Stomach (tissue), 8 donors: ENCODE measurements at regions not wholly inside any gene's neighbourhood (a gene's known extent, or its start where the extent isn't known, plus 50 kb on each side); places are given as distances from the start of the nearest gene placed in this dataset.

ENCODE experiments used
- DNase-seq, 2 donors: peaks; one replicate each; pipeline versions ENCODE4 v3.0.0 to v3.0.0-alpha.2; 2013 to 2019
- H3K27ac ChIP-seq, 5 donors: fragments of 200-600 bp in 4 of 5; sonication (generic) in 4 of 5; one replicate each; pipeline ENCODE4 v1.5.1; 2013 to 2019; ENCODE audit warnings: mild to moderate bottlenecking in 1 of 5, moderate library complexity in 1 of 5
- H3K27me3 ChIP-seq, 3 donors: fragments of 200-600 bp; sonication (generic); one replicate each; pipeline ENCODE4 v1.5.1; 2017 to 2019; ENCODE audit warnings: mixed run types in 1 of 3
- H3K36me3 ChIP-seq, 4 donors: fragments of 200-600 bp; sonication (generic); 1 replicate in 3 of 4; 2 replicates in 1 of 4; pipeline ENCODE4 v1.5.1; 2016 to 2019
- H3K4me1 ChIP-seq, 4 donors: fragments of 200-600 bp; sonication (generic); one replicate each; pipeline ENCODE4 v1.5.1; 2016 to 2019
- H3K4me3 ChIP-seq, 4 donors: fragments of 200-600 bp; sonication (generic) in 3 of 4; one replicate each; pipeline ENCODE4 v1.5.1; 2016 to 2019; ENCODE audit warnings: mild to moderate bottlenecking in 1 of 4
- H3K9me3 ChIP-seq, 4 donors: fragments of 200-600 bp; sonication (generic); one replicate each; pipeline ENCODE4 v1.5.1; 2016 to 2019
- EP300 ChIP-seq: sonication (generic); formaldehyde crosslinking; IDR thresholded peaks from one replicate; pipeline ENCODE4 v1.6.1; 2017; ENCODE audit warnings: antibody characterized with exemption
- POLR2A ChIP-seq, 4 donors: fragments of 450-650 bp; IDR thresholded peaks; one replicate each; pipeline ENCODE4 v1.6.1; 2016; ENCODE audit warnings: antibody characterized with exemption in 4 of 4, control low read depth in 2 of 4, mild to moderate bottlenecking in 1 of 4, moderate library complexity in 1 of 4
- POLR2AphosphoS5 ChIP-seq, 3 donors: sonication (generic); formaldehyde crosslinking; IDR thresholded peaks; one replicate each; pipeline ENCODE4 v1.6.1; 2016; ENCODE audit warnings: antibody characterized with exemption in 3 of 3
- WGBS, 5 donors: extraction: QIAGEN DNeasy Blood & Tissue Kit in 3 of 5; methylation state at CpG; one replicate each; pipeline versions ENCODE4 v1.1.5 to v1.1.7; 2013 to 2018; 5-methylcytosine and 5-hydroxymethylcytosine counted together
- intact Hi-C: fragments of 100-400 bp; cut with DNase I; formaldehyde crosslinking; loops from one replicate; pipeline ENCODE4 v1.15.1; 2023; ENCODE audit warnings: low total_unique reads
- TF ChIP-seq, protein P1 (sequence below), 7 experiments: fragments of 450-650 bp in 4 of 7; fragments of 200-600 bp in 3 of 7; sonication (generic) in 3 of 7; IDR thresholded peaks; one replicate each; pipeline ENCODE4 v1.5.1; 2016 to 2019; ENCODE audit warnings: antibody characterized with exemption in 7 of 7, control low read depth in 2 of 7, mild to moderate bottlenecking in 1 of 7
- donor health status: healthy with polysubstance abuse.
- donor health status: Bipolar disorder and iron deficiency.
- donor health status: healthy.

GRCh38 chr2:367246-367645 lies 79.4 kb upstream of the ALKAL2 start:
- 73 to 90% (median 85%) methylated on average over 6 of the region's 6 CpGs for WGBS, 5 donors
- H3K27ac ChIP-seq: no peak overlapping the region
- peaks cover 0 to 9% (median 4%) of the 10 kb centered on the region in 4 donors for H3K9me3 ChIP-seq
- no peak overlapping the region for H3K4me3 ChIP-seq
- intact Hi-C loops: no loop called here
- H3K4me1 ChIP-seq: no peaks in the 10 kb centered on the region
- TF ChIP-seq POLR2A (IDR thresholded peaks at IDR 0.05): no peak
- no peak for TF ChIP-seq POLR2AphosphoS5 (IDR thresholded peaks at IDR 0.05)
- no peak for TF ChIP-seq EP300
- TF ChIP-seq, protein P1, sequence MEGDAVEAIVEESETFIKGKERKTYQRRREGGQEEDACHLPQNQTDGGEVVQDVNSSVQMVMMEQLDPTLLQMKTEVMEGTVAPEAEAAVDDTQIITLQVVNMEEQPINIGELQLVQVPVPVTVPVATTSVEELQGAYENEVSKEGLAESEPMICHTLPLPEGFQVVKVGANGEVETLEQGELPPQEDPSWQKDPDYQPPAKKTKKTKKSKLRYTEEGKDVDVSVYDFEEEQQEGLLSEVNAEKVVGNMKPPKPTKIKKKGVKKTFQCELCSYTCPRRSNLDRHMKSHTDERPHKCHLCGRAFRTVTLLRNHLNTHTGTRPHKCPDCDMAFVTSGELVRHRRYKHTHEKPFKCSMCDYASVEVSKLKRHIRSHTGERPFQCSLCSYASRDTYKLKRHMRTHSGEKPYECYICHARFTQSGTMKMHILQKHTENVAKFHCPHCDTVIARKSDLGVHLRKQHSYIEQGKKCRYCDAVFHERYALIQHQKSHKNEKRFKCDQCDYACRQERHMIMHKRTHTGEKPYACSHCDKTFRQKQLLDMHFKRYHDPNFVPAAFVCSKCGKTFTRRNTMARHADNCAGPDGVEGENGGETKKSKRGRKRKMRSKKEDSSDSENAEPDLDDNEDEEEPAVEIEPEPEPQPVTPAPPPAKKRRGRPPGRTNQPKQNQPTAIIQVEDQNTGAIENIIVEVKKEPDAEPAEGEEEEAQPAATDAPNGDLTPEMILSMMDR (IDR thresholded peaks at IDR 0.05): no peak
- no peaks in the 10 kb centered on the region for H3K27me3 ChIP-seq
- no peaks in the 10 kb centered on the region for H3K36me3 ChIP-seq
- DNase-seq: no peak

DNA sequence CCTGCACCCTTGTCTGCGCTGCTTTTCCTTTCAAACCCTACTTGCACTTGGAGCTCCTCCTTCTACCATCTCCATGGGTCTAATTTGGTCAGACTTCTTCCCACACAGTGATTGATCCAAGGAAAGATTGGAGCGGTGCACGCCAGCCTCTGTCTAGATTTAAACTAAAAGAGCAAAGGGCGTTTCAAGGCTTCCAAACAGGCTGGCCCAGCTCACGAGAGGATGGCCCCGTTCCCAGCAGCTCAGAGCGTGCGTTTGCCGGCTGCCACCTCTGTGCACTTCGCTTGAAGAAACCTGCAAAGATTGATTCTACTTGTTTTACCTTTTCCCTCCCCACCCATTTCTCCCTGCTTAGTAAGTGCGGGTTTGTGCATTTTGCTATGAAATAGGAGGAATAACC lies 78.8 kb upstream of the ALKAL2 start:
- no peak overlapping the region for H3K4me3 ChIP-seq
- H3K9me3 ChIP-seq: peaks cover 0 to 13% (median 4%) of the 10 kb centered on the region in 4 donors
- 68 to 80% (median 75%) methylated on average over 11 of the region's 11 CpGs for WGBS, 5 donors
- no peaks in the 10 kb centered on the region for H3K36me3 ChIP-seq
- no peaks in the 10 kb centered on the region for H3K4me1 ChIP-seq
- no peak for TF ChIP-seq POLR2AphosphoS5 (IDR thresholded peaks at IDR 0.05)
- no peak for TF ChIP-seq POLR2A (IDR thresholded peaks at IDR 0.05)
- no peak for TF ChIP-seq EP300
- TF ChIP-seq, protein P1 (IDR thresholded peaks at IDR 0.05): no peak
- H3K27ac ChIP-seq: no peak overlapping the region
- no peak for DNase-seq
- H3K27me3 ChIP-seq: no peaks in the 10 kb centered on the region
- intact Hi-C loops: no loop called here

GRCh38 chr2:365367-366275 lies 77.7 kb upstream of the ALKAL2 start:
- no peak overlapping the region for H3K4me3 ChIP-seq
- WGBS, 5 donors: 84 to 91% (median 88%) methylated on average over 28 of the region's 28 CpGs
- intact Hi-C loops: no loop called here
- TF ChIP-seq, protein P1 (IDR thresholded peaks at IDR 0.05): no peak
- DNase-seq: no peak
- no peak overlapping the region for H3K27ac ChIP-seq
- H3K9me3 ChIP-seq: peaks cover 0 to 11% (median 2%) of the 10 kb centered on the region in 4 donors
- no peaks in the 10 kb centered on the region for H3K36me3 ChIP-seq
- H3K4me1 ChIP-seq: no peaks in the 10 kb centered on the region
- H3K27me3 ChIP-seq: no peaks in the 10 kb centered on the region

DNA sequence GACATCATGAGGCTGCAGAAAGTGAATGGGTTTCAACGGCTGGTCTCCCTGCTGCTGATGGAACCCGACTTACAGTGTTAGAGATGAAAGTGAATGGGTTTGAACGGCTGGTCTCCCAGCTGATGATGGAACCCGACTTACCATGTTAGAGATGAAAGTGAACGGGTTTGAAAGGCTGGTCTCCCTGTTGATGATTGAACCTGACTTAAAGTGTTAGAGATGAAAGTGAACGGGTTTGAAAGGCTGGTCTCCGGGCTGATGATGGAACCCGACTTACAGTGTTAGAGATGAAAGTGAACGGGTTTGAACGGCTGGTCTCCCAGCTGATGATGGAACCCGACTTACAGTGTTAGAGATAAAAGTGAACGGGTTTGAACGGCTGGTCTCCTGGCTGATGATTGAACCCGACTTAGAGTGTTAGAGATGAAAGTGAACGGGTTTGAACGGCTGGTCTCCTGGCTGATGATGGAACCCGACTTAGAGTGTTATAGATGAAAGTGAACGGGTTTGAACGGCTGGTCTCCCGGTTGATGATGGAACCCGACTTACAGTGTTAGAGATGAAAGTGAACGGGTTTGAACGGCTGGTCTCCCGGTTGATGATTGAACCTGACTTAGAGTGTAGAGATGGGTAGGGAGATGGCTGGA lies 76.1 kb upstream of the ALKAL2 start:
- H3K27ac ChIP-seq: no peak overlapping the region
- H3K4me3 ChIP-seq: no peak overlapping the region
- intact Hi-C loops: no loop called here
- TF ChIP-seq, protein P1 (IDR thresholded peaks at IDR 0.05): no peak
- no peak for TF ChIP-seq POLR2A (IDR thresholded peaks at IDR 0.05)
- TF ChIP-seq POLR2AphosphoS5 (IDR thresholded peaks at IDR 0.05): no peak
- TF ChIP-seq EP300: no peak
- no peak for DNase-seq
- 89 to 94% (median 93%) methylated on average over 24 of the region's 24 CpGs for WGBS, 5 donors
- no peaks in the 10 kb centered on the region for H3K4me1 ChIP-seq
- H3K27me3 ChIP-seq: peaks cover 0 to 3% (median 0%) of the 10 kb centered on the region in 3 donors
- peaks cover 0 to 11% (median 0%) of the 10 kb centered on the region in 4 donors for H3K9me3 ChIP-seq
- no peaks in the 10 kb centered on the region for H3K36me3 ChIP-seq
